GM18508 (cell line): ENCODE measurements at regions not wholly inside any gene's neighbourhood (a gene's known extent, or its start where the extent isn't known, plus 50 kb on each side); places are given as distances from the start of the nearest gene placed in this dataset.

Source experiments
- ATAC-seq: cut with Tn5 transposase; IDR thresholded peaks from one replicate; pipeline ENCODE4 v1.9.1; 2021; ENCODE audit warnings: moderate number of reproducible peaks; ENCODE audit not compliant: insufficient read depth, unreplicated experiment

DNA sequence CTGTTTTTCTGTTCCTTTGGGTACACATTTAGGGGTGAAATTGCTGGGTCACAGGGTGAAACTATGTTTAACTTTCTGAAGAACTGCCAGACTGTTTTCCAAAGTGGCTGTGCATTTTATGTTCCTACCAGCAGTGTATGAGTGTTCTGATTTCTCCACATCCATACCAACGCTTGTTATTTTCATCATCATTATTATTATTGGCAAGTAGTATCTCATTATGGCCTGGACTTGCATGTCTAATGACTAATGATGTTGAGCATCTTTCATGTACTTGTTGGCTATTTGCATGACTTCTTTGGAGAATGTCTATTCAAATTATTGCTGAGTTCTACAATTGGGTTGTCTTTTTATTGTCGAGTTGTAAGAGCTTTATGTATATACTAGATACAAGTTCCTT is 321.8 kb upstream of the HTR2A start:
- no peak for ATAC-seq

DNA sequence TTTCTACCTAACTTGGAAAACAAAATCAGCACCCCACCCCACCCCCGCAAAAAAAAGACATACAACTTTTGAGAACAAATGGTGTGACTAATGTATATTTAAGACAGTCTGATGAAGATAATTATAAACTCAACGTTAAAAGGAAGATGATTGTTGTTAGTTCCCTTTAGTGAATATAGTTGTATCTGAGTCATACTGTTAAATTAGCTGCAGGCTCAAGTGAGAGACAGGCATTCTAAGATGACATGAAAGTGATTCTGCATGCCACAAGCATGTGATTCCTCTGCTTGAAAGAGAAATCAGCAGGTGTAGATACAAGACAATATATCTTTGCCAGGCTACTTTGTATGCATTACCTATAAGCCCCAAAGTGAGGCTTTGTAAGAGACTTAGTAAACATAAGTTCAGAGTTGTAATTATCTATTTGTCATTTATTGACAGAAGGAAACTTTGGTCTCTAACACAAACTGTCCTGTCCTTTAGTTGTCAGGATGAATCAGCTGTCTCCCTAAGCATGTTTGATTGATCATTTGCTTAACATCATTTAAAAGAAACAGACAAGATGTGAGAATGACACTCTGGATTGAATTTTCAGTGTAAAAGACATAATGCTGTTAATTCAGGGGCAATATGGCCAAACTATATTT is 319.4 kb upstream of the HTR2A start:
- no peak for ATAC-seq

DNA sequence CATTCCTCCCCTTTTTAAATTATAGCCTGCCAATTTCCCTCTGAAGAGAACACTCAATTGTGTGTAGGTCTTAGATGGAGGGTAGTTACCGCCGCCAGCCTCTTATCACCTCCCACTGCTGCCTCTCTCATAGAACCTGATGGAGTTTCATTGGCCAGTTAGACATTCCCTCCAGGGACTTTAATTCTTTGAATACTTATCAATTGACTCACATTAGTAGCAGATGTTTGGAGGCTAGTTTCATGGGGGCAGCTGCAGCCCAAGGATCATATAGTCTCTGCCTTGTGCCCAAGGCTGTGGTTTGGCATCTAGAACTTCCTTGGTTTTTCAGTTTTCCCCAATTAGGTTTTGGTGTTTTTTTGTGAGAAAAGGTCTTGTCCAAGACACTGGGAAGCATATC is 318.9 kb upstream of the HTR2A start:
- ATAC-seq: no peak

DNA sequence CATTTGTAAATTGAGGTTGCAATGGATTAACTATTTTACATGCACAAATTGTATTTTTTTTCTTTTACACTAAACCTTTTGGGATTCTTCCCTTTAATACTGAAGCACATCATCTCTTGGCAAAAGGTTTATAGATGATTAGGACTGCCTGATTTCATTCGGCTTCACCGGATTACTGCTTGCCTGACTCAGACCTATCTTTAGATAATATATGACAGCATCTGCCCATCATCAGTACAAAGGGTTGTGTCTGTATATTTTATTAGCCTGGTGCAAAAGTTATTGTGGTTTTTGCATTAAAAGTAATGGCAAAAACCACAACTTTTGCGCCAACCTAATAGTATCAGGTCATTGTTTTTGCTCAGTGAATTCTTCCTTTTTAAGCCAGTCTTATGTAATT is 316.2 kb upstream of the HTR2A start:
- no peak for ATAC-seq

DNA sequence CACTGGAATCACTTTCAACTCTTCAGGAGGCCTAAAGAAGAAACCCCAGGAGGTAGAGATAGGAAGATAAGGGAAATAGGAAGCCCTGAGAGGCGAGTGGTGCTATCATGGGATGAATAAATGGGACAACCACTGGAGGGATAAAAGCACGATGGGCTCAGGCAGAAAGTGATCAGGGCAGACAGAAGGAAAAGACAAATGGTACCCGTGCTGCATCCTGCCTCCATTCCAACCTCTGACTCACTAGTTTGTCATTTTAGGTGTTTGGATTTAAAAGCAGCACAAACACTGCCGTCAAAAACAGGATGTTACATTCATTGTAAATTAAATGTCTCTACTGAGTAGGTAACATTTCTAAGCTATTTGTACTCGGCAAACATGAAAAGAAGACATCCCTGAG is 314.3 kb upstream of the HTR2A start:
- ATAC-seq: no peak

DNA sequence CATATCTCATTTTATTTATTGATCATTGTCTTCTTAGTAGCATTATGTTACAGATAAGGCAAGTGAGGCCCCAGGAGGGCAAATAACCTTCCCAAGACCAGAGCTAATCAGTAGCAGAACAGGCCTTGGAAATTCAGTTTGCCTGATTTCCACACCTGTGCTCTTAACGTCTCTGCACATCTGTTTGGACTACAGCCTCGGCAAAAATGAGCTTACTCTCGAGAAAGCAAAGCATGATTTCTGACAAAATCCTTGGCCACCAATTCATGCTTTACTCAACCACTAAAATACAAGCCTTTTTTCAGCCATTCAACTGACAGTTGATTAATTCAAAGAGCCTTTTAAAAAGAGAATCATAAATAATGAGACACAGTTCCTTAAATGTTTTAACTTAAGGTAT is 309.3 kb upstream of the HTR2A start:
- no peak for ATAC-seq

DNA sequence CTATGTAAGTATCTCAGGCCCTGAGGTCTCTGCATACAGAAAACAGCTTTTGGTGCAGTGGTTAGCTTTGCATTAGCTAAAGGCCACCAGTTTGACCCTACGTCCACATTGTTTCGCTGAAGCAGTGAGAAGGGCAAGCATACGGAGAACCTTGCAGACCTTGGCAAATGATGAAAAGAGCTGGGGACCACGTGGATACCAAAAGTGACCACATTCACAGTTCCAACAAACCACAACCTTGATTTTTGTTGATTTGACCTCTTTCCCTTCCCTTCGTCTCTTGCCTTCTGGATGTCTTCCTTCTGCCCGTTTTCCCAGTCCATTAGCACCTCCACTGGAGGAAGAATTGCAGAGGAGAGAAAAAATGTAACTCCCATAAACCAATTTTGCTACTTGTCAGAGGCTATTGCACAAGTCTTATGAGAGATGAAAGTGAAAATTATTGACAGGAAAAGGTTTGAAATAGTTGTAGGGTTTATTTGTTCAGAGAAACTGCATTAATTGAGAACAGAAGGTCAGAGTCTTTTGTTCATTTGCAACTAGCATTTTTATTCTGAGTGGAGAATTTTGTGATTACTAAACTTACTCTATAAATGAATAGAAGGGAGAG is 293.9 kb upstream of the HTR2A start:
- no peak for ATAC-seq

DNA sequence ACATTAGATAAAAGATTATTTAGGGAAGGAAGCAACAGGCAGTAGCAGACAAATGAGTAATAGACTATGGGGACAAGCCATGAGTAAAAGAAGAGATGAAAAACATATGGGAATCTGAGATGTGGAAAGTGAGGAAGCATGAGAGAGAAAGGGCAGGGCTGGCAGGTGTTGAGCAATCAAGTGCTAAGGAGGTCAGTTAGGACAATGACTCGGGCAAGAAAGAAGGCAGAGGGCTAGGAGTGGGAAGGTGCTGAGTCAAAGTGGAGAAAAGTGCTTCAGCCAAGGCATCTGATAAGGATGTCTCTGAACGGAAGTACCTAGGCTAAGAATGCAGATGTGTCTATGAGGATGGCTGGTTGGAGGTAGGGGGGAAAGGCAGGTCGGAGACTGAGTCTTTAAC is 291.9 kb upstream of the HTR2A start:
- no peak for ATAC-seq

DNA sequence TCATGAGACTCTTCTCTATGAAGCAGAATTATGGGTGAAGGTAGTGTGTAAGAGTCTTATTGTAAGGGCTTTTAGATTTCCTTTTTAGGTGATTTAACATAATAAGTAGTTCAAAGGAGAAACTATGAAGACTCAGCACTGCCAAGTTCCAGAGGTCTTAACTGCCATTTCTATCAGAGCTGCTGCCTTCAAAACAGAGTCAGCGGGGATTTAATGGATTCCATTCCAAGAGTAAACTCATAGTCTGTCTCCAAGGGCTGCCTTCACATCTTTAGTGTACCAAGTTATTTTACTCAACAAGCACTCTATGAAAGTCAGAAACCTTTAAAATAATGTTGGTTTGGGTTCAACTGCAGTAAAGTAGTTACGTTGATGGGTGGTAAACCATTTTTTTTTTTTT is 289.6 kb upstream of the HTR2A start:
- ATAC-seq: no peak

DNA sequence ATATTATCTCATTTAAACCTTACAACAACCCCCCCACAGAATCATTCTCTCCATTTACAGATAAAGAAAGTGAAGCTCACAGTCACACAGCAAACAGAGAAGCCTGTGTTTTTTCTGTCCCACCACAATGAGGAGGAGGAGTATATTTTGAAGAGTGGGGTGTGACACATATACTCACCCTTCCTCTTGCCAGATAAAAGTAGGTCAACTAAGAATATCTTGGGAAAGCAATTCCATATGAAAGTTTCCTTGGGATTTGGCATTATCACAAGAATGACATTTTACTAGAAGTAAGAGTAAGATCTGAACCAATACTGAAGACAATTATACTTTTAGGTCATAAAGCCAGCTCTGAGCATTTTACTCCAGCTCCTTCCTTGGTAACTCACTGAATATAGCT is 287.5 kb upstream of the HTR2A start:
- ATAC-seq: no peak

DNA sequence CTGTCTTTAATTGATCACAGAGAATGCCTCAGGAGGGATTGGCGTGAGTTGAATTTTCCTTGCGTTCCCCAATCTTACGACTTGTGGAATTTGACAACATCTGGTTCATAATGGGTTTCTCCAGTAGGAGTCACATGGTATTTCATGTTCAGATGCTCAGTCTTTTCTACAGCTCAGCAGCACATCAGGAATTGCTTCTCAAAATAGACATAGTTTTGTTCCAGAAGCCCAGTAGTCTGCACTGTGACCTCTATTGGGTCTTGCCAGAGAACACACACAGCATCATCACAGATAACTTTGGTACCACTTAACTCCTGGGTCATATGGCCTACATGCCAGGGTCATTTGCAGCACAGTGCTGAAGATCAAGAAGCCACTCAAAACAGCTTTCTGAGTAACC is 282.5 kb upstream of the HTR2A start:
- ATAC-seq: no peak

DNA sequence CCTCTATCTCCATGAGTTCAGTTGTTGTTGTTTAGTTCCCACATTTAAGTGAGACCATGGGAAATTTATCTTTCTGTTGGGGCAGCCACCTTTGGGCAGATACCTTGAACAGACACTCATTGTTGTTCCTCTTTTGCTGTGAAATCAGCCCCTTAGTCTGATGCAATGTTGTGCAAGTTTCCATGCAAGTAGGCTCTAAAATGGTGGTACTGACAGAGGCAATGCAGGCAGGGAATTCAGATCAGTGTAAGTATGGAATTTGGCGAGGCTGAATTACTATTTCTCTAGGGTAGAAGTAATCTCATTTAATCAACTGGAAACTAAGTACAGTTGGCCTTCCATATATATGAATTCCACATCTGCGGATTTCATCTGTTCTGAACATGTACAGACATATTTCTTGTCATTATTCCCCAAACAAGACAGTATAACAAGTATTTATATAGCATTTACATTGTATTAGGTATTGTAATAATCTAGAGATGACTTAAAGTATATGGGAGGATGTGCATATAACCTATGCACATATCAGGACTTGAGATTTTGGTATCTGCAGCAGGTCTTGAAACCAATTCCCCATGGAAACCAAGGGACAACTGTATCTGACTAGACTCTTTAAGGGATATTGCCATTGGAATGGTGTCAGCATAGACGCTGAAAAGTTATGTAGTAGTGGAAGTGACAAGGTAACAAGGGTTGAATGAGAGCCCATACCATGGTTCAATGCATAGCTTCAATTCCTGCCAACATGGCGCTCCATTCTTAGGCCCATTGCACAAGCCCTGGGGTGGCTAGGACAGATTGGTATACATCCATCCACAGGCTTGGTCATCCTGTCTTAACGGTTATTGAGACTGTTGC is 281.5 kb upstream of the HTR2A start:
- ATAC-seq: no peak

DNA sequence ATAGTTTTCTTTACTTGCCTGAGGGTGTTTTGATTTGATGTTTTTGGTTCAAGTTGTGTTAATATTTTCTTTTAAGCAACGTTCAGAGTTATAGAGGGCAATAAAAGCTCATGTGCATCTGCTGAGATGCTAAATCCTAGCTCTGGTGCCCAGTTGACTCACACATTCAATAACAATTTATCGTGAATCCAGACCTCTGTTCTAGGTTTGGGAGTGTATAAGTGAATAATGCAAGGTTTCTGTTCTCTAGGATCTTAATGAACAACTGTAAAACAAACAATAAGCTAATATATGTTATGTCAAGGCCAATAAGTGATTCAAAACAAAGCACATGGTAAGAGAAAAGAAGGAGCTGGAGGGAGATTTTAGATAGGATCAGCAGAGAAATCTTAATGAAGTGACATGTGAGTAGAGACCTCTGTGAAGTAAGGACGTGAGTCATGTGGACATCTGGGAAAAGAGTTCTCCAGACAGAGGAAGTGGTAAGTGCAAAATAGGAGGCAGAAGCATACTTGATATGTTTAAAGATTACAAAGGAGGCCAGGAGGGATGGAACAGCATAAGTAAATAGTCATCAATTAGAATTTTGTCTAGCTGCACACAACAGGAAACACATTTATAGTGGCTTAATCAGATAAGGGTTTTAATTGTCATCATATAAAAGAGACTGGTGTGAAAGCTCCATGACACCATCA is 278.5 kb upstream of the HTR2A start:
- ATAC-seq: no peak

DNA sequence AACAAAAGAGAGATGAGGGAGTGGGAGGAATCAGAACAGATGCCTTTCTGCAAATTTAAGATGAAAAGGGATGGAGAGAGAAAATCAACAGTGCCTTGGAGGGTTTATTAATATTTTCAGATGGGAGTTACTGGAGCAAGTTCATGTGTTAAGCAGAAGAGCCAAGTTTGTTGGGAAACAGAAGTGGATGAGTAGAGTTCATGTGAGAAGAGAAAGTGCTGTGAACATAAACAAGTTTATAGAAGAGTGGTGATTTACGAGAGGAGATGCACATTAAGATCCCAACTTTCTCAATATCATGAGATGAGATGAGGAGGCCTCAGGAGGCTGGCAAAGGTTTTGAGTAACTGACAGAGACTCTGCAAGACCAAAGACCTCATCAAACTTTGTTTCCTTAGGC is 274.1 kb upstream of the HTR2A start:
- no peak for ATAC-seq

DNA sequence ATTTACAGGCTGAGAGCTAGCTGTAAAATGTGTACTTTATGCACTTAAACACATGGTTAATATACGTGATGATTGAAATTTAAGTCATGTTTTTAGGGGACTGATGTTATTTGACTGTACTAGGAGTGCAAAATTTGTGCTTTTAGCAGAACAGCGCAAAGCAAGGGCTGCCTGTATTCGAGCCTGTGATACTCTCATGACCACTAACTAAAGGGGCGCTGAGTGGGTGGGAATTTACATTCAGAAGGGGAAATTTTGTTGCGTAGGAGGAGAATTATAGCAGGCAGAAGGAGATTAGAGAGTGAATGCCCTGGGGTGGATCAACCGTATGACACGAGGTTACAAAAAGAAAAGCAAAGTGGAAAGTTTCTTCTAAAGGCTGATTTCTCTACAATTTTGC is 271.8 kb upstream of the HTR2A start:
- no peak for ATAC-seq

DNA sequence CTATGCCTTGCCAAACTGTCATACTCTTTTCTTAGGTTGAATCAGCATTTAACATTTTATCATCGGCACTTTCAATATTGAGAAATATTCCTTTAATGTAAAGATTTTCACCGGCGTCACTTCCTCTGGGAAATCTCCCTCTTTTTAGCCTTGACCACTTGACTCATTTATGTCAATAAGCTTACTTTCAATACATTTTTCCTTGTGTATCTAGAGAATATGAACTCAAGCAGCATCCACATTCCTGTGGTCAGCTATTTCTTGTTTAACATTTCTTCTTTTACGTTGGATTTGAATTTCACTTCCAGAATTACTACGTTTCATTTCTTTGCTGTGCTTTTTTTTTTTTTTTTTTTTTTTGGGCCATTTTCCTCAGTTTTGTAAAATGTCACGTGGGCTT is 271.2 kb upstream of the HTR2A start:
- no peak for ATAC-seq

DNA sequence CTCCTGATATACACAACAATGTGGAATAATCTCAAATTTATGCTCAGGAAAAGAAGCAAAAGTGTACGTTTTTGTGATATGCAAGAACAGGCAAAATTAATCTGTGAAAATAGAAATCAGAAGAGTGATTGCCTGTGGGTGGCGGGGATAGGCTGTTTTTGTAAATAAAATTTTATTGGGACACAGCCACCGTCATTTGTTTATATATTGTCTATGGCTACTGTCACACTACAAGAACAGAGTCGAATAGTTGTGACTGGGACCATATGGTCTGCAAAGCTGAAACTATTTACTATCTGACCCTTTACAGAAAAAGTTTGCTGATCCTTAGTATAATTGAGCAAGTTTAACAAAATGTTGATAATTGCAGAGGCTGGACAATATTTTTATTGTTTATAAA is 269.5 kb upstream of the HTR2A start:
- ATAC-seq: no peak

DNA sequence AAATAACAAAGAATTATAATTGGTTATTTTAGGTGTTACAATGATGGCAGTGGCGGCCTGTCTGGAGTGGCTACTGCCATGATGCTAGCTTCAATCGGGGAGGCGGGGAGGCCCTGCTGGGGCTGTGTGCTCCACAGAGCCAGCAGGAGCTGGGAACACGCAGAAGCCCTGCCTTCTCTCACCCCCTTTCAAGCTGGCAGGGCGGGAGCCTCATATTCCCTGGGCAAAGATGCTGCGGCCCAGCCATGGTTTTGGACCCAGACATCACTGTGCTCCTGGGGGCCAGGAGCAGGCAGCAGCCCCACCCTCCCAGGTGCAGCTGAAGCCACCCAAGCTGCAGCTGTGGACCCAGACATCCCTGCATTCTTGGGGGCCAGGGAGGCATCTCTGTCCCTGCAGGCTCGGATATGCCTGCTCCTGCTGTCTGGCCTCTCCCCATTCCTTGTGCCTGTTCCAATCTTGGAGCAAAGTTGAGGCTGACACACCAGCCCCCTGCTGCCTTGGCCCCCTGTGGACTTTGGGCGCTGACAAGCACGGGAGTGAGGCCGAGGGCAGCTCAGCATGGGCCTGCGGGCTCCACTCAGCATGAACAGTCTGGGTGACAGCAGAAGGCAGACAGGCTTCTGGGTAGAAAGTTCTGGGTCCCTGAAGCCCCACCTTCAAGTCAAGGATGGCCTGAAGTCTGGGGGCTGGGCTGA is 263.1 kb upstream of the HTR2A start:
- ATAC-seq: no peak

DNA sequence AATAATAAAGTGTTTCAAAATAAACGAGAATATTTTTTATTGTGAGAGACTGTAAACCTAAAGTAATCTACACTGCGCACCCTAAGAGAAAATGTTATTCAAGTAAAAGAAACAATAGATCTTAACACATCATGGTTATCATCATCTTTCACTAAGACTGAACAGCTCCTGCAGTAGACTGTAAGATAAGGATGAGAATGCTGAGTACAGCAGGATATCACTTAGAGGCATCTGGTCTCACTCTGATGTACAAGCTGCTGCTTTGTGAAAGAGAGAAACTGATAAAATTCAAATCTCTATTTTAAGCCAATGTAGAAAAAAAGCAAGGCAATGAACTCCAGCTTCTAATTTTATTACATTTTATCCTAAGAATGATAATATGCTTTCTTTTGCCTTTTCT is 261.7 kb upstream of the HTR2A start:
- no peak for ATAC-seq

DNA sequence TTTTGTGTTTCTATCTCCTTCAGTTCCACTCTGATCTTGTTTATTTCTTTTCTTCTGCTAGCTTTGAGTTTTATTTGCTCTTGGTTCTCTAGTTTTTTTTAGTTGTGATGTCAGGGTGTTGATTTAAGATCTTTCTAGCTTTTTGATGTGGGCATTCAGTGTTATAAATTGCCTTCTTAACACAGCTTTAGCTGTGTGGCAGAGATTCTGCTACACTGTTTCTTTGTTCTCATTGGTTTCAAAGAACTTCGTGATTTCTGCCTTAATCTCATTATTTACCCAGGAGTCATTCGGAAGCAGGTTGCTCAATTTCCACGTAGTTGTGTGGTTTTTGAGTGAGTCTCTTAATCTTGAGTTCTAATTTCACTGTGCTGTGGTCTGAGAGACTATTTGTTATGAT is 251.7 kb upstream of the HTR2A start:
- ATAC-seq: no peak

DNA sequence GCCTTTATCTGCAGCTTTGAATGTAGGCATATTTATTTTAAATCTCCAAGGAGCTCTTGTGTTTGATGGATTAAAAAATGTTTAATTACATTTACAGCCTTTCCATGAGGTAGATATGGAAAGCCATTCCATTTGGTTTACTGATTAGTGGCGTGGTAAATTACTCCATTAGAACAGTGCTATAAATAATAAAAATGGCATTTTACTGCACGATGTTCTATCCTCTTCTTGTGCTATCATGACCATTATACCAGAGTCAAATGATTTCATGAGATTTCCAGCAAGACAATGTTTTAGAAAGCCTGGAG is 250.9 kb upstream of the HTR2A start:
- ATAC-seq: no peak
